Vagina (tissue), 2 donors: ENCODE measurements at regions not wholly inside any gene's neighbourhood (a gene's known extent, or its start where the extent isn't known, plus 50 kb on each side); places are given as distances from the start of the nearest gene placed in this dataset.

Experiments used
- POLR2A ChIP-seq, 2 donors: fragments of 450-650 bp; IDR thresholded peaks; one replicate each; pipeline ENCODE4 v1.6.1; 2017; ENCODE audit warnings: antibody characterized with exemption in 2 of 2, mild to moderate bottlenecking in 2 of 2, moderate library complexity in 2 of 2
- POLR2AphosphoS5 ChIP-seq, 2 donors: sonication (generic); formaldehyde crosslinking; IDR thresholded peaks; one replicate each; pipeline ENCODE4 v1.9.0; 2017; ENCODE audit warnings: antibody characterized with exemption in 2 of 2, mild to moderate bottlenecking in 2 of 2, low read depth in 1 of 2; ENCODE audit not compliant: insufficient read depth in 1 of 2
- TF ChIP-seq, protein P1 (sequence below), 3 experiments: fragments of 450-650 bp in 2 of 3; fragments of 200-600 bp in 1 of 3; sonication (generic) in 1 of 3; IDR thresholded peaks; one replicate each; pipeline ENCODE4 v1.5.1; 2017 to 2019; ENCODE audit warnings: antibody characterized with exemption in 3 of 3, mild to moderate bottlenecking in 2 of 3, moderate library complexity in 2 of 3

DNA sequence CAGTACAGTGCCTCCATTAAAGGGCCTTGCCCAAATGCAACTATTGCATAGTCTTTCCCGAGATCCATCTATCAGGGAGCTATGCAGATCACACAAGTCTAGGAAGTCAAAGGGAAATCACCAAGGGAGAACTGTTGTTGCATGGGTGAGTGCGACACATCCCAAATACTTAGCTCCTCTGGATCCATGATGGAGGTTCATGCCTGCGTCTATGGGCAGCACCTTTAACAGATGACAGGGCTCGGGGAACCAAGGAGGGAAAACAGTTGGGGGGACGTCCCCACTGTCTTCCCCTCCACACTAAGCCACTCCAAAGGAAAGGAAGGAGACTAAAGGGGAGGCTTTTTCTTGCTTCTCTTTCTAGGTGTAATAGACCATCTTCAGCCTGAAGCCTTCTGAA is 552.8 kb upstream of the PKDCC start:
- TF ChIP-seq, protein P1, sequence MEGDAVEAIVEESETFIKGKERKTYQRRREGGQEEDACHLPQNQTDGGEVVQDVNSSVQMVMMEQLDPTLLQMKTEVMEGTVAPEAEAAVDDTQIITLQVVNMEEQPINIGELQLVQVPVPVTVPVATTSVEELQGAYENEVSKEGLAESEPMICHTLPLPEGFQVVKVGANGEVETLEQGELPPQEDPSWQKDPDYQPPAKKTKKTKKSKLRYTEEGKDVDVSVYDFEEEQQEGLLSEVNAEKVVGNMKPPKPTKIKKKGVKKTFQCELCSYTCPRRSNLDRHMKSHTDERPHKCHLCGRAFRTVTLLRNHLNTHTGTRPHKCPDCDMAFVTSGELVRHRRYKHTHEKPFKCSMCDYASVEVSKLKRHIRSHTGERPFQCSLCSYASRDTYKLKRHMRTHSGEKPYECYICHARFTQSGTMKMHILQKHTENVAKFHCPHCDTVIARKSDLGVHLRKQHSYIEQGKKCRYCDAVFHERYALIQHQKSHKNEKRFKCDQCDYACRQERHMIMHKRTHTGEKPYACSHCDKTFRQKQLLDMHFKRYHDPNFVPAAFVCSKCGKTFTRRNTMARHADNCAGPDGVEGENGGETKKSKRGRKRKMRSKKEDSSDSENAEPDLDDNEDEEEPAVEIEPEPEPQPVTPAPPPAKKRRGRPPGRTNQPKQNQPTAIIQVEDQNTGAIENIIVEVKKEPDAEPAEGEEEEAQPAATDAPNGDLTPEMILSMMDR (IDR thresholded peaks at IDR 0.05) = no peak
- TF ChIP-seq POLR2A (IDR thresholded peaks at IDR 0.05) (no peak), POLR2AphosphoS5 (IDR thresholded peaks at IDR 0.05; ENCODE audit: insufficient read depth in 1 of 2, low read depth in 1 of 2) (no peak)
